ENCODE measurements at regions not wholly inside any gene's neighbourhood (a gene's known extent, or its start where the extent isn't known, plus 50 kb on each side); places are given as distances from the start of the nearest gene placed in this dataset.

DNA sequence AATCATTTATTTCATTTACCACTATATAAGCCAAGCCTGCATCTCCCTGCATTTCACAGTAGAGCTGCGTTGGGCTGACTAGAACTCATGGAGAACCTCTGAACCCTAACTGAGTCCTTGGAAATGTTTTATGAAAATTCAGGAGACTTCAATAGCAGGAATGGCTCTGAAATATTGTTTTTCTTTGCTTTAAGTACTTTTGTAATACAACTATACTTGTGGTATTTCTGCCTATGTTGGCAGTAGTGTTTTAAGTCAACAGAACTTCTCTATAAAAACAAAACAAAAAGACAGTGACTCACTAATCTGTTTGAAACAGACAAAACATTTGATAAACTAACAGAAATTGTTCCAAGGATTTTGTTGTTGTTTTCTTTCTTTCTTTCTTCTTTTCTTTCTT is 489.2 kb upstream of the MEF2C start:
- TF ChIP-seq POLR2AphosphoS5 (IDR thresholded peaks at IDR 0.05; ENCODE audit: low read depth, low read length) = no peak
- no peak for TF ChIP-seq TAF1 (IDR thresholded peaks at IDR 0.05; ENCODE audit: low read depth, low read length)
- no peak for TF ChIP-seq POU2F2 (IDR thresholded peaks at IDR 0.05; ENCODE audit: low read depth, low read length)
- no peak for TF ChIP-seq POLR2A (IDR thresholded peaks at IDR 0.05; ENCODE audit: low read depth, low read length)
